BLaER1 treated with 17β-estradiol and CSF1 and Interleukin-3, amounts not matched to agents 10 nM and 100 nM (cell line): ENCODE measurements at regions not wholly inside any gene's neighbourhood (a gene's known extent, or its start where the extent isn't known, plus 50 kb on each side); places are given as distances from the start of the nearest gene placed in this dataset.
A peak's percentile ranks its signal among the peaks of the same experiment; 100 is the strongest.

Experiments
- H3K27ac ChIP-seq, 11 experiments: shearing (Covaris generic); formaldehyde crosslinking; 2 replicates each; pipeline ENCODE4 v1.8.1; 2022
- H3K27me3 ChIP-seq, 11 experiments: shearing (Covaris generic); formaldehyde crosslinking; 2 replicates each; pipeline ENCODE4 v1.8.1; 2022
- H3K36me3 ChIP-seq, 11 experiments: shearing (Covaris generic); formaldehyde crosslinking; 2 replicates each; pipeline ENCODE4 v1.8.1; 2022
- H3K4me1 ChIP-seq, 10 experiments: shearing (Covaris generic); formaldehyde crosslinking; 2 replicates each; pipeline ENCODE4 v1.8.1; 2022
- H3K4me2 ChIP-seq, 11 experiments: shearing (Covaris generic); formaldehyde crosslinking; 2 replicates each; pipeline ENCODE4 v1.8.1; 2022
- H3K4me3 ChIP-seq, 10 experiments: shearing (Covaris generic); formaldehyde crosslinking; 2 replicates each; pipeline ENCODE4 v1.8.1; 2022
- H3K9ac ChIP-seq, 11 experiments: shearing (Covaris generic); formaldehyde crosslinking; 2 replicates each; pipeline ENCODE4 v1.8.1; 2022
- H3K9me3 ChIP-seq, 11 experiments: shearing (Covaris generic); formaldehyde crosslinking; replicated peaks in 1 of 11; 2 replicates each; pipeline ENCODE4 v1.8.1; 2022
- H4K20me1 ChIP-seq, 11 experiments: shearing (Covaris generic); formaldehyde crosslinking; 2 replicates each; pipeline ENCODE4 v1.8.1; 2022
- Cebpa-rat ChIP-seq, 11 experiments: shearing (Covaris generic); IDR thresholded peaks; 2 replicates each; pipeline ENCODE4 v1.8.1; 2022

DNA sequence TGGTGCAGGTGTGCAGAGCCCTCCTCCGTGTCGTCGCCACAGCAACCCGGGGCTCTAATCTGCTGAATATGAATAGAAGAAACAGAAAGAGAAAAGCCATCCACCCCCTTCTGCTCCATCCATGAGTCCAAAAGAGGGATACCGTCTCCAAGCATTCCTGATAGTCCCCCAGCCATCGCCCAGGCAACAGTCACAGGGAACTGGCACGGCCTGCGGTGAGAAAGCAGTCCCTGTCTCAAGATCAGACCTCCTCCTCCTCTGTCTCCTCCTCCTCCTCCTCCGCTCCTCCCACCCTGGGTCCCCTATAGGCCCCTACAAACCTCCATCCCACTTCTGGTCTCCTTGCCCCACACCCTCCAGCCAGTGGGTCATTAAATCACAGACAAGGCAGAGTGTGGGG lies 308.1 kb upstream of the MPDZ start:
- 0 out of 22 replicates have a peak overlapping the region, but pooled peaks of 2 of the 11 experiments have one; percentile 23 to 30 for H3K27ac ChIP-seq
- H3K27me3 ChIP-seq: no peaks in the 10 kb centered on the region
- H4K20me1 ChIP-seq: no peaks in the 10 kb centered on the region
- no peak overlapping the region for H3K9ac ChIP-seq
- H3K4me1 ChIP-seq: peaks cover 0 to 14% (median 5%) of the 10 kb centered on the region in 10 experiments; a peak in 8 of 20 replicates
- H3K4me2 ChIP-seq: peak overlapping the region in 7 of 11 experiments; percentile 4 to 45 (median 36); a peak in 6 of 22 replicates
- TF ChIP-seq Cebpa-rat (IDR thresholded peaks at IDR 0.05): no peak
- H3K36me3 ChIP-seq: no peaks in the 10 kb centered on the region
- no peak overlapping the region for H3K4me3 ChIP-seq
- H3K9me3 ChIP-seq: peaks cover 0 to 15% (median 0%) of the 10 kb centered on the region in 11 experiments; a peak in 3 of 22 replicates

GRCh38 chr9:13586587-13587374 lies 307.3 kb upstream of the MPDZ start:
- Histone ChIP-seq H3K27me3 (no peaks in the 10 kb centered on the region), H3K4me2 (peak overlapping the region in 7 of 11 experiments; percentile 4 to 45 (median 36); a peak in 10 of 22 replicates), H3K4me3 (no peak overlapping the region; a peak in 1 of 20 replicates), H4K20me1 (no peaks in the 10 kb centered on the region), H3K36me3 (no peaks in the 10 kb centered on the region), H3K9ac (no peak overlapping the region), H3K27ac (peak overlapping the region in 2 of 11 experiments; percentile 23 to 30; a peak in 1 of 22 replicates), H3K9me3 (peaks cover 0 to 15% (median 0%) of the 10 kb centered on the region in 11 experiments; a peak in 3 of 22 replicates), H3K4me1 (peaks cover 0 to 14% (median 5%) of the 10 kb centered on the region in 10 experiments; a peak in 8 of 20 replicates)
- TF ChIP-seq Cebpa-rat (IDR thresholded peaks at IDR 0.05): no peak

- H3K36me3 ChIP-seq: no peaks in the 10 kb centered on the region
- no peak overlapping the region for H3K4me3 ChIP-seq
- TF ChIP-seq Cebpa-rat (IDR thresholded peaks at IDR 0.05): no peak
- no peaks in the 10 kb centered on the region for H4K20me1 ChIP-seq
- no peak overlapping the region for H3K9ac ChIP-seq
- H3K27me3 ChIP-seq: no peaks in the 10 kb centered on the region
- no peak overlapping the region for H3K4me2 ChIP-seq
- no peaks in the 10 kb centered on the region for H3K4me1 ChIP-seq
- no peaks in the 10 kb centered on the region for H3K9me3 ChIP-seq
- no peak overlapping the region for H3K27ac ChIP-seq
Observed at GRCh38 chr9:13580760-13581159, 301.3 kb upstream of the MPDZ start.

DNA sequence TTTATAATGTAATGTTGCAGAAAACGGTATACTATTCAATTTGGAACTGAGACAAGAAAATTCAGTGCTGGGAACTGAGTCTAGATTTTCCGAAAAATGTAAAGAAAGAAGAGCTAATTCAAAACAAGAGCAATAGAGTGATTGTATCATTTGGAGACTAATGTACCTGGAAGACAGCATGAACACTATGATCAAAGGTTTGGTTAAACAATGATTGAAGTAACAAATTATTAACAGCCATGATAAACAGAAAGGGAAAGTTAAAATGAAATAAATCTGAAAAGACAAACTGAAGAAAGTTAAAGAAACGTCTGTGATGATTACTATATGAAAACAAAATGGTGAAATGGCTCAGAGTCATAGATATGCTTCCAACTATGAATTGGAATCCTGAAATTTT lies 300.6 kb upstream of the MPDZ start:
- H4K20me1 ChIP-seq: no peaks in the 10 kb centered on the region
- no peaks in the 10 kb centered on the region for H3K27me3 ChIP-seq
- no peak for TF ChIP-seq Cebpa-rat (IDR thresholded peaks at IDR 0.05)
- H3K9me3 ChIP-seq: no peaks in the 10 kb centered on the region
- no peaks in the 10 kb centered on the region for H3K4me1 ChIP-seq
- H3K4me3 ChIP-seq: no peak overlapping the region
- H3K9ac ChIP-seq: no peak overlapping the region
- no peak overlapping the region for H3K27ac ChIP-seq
- H3K4me2 ChIP-seq: no peak overlapping the region
- no peaks in the 10 kb centered on the region for H3K36me3 ChIP-seq

- peaks cover 0 to 4% (median 0%) of the 10 kb centered on the region in 11 experiments; a peak in 4 of 22 replicates for H3K9me3 ChIP-seq
- H3K27me3 ChIP-seq: no peaks in the 10 kb centered on the region
- H3K4me2 ChIP-seq: no peak overlapping the region
- no peak overlapping the region for H3K9ac ChIP-seq
- H4K20me1 ChIP-seq: no peaks in the 10 kb centered on the region
- no peak for TF ChIP-seq Cebpa-rat (IDR thresholded peaks at IDR 0.05)
- peaks cover 0 to under 1% (median 0%) of the 10 kb centered on the region in 10 experiments; a peak in 1 of 20 replicates for H3K4me1 ChIP-seq
- H3K27ac ChIP-seq: no peak overlapping the region
- H3K4me3 ChIP-seq: no peak overlapping the region
- H3K36me3 ChIP-seq: no peaks in the 10 kb centered on the region
Observed at GRCh38 chr9:13576101-13576500, 296.6 kb upstream of the MPDZ start.

GRCh38 chr9:13575558-13575957 lies 296.1 kb upstream of the MPDZ start:
- H4K20me1 ChIP-seq: no peaks in the 10 kb centered on the region
- no peaks in the 10 kb centered on the region for H3K27me3 ChIP-seq
- no peak overlapping the region for H3K4me2 ChIP-seq
- peaks cover 0 to 4% (median 0%) of the 10 kb centered on the region in 11 experiments; a peak in 4 of 22 replicates for H3K9me3 ChIP-seq
- no peak for TF ChIP-seq Cebpa-rat (IDR thresholded peaks at IDR 0.05)
- no peak overlapping the region for H3K4me3 ChIP-seq
- no peak overlapping the region for H3K9ac ChIP-seq
- H3K36me3 ChIP-seq: no peaks in the 10 kb centered on the region
- H3K27ac ChIP-seq: no peak overlapping the region
- H3K4me1 ChIP-seq: peaks cover 0 to 5% (median 0%) of the 10 kb centered on the region in 10 experiments; a peak in 1 of 20 replicates

DNA sequence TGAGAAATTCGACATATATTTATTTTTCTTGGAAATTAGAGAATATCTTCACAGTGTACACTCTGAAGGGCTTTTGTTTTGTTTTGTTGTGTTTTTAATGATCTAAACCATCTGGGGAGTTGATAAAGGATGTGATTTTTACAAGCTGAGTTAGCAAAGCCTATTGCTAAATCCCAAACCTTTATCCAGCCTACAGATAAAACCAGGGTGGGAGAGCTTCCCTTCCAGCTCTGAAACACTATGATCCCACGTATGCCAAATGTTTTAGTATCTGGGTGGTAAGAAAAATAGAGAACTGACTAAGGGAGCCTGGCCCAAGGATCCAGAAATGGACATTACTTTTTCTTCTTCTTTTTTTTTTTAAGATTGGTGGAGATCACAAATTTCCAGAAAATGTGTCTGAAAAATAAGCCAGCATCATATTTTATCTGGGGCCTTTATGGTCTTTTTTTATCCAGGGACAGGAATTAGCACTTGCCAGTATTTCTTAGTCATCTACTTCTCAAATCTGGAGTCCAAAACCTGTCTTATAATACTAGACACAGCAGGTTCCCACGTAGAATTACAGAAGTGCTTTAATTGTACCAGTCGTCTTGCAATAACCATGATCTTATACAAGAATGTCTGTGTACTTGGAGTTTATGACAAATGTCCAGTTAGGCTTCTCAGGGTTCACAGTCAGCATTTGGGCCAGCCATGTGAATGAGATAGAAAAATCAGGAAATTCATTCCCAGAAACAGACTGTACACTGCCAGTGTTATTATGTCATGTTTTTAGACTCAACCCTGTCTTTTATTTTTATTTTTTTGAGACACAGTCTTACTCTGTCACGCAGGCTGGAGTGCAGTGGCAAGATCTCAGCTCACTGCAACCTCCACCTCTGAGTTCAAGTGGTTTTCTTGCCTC lies 290.8 kb upstream of the MPDZ start:
- Histone ChIP-seq H3K27me3 (peaks cover 0 to 7% (median 0%) of the 10 kb centered on the region in 11 experiments; a peak in 8 of 22 replicates), H3K4me2 (0 out of 22 replicates have a peak overlapping the region, but pooled peaks of 1 of the 11 experiments have one; percentile 8), H3K4me3 (no peak overlapping the region), H3K9ac (no peak overlapping the region), H3K27ac (no peak overlapping the region), H3K36me3 (no peaks in the 10 kb centered on the region), H4K20me1 (no peaks in the 10 kb centered on the region), H3K4me1 (peaks cover 0 to 17% (median 6%) of the 10 kb centered on the region in 10 experiments; a peak in 5 of 20 replicates), H3K9me3 (peaks cover 0 to 4% (median 0%) of the 10 kb centered on the region in 11 experiments; a peak in 4 of 22 replicates)
- no peak for TF ChIP-seq Cebpa-rat (IDR thresholded peaks at IDR 0.05)

- Histone ChIP-seq H3K27ac (no peak overlapping the region), H3K36me3 (no peaks in the 10 kb centered on the region), H3K27me3 (peaks cover 0 to 7% (median 0%) of the 10 kb centered on the region in 11 experiments; a peak in 8 of 22 replicates), H3K9ac (no peak overlapping the region), H3K4me3 (no peak overlapping the region), H4K20me1 (no peaks in the 10 kb centered on the region), H3K9me3 (peaks cover 0 to 2% (median 0%) of the 10 kb centered on the region in 11 experiments; a peak in 4 of 22 replicates), H3K4me1 (peaks cover 0 to 17% (median 6%) of the 10 kb centered on the region in 10 experiments; a peak in 5 of 20 replicates), H3K4me2 (peak overlapping the region in 6 of 11 experiments; percentile 42 to 69 (median 54); a peak in 7 of 22 replicates)
- TF ChIP-seq Cebpa-rat (IDR thresholded peaks at IDR 0.05): no peak
Observed at GRCh38 chr9:13569602-13570067, 290.1 kb upstream of the MPDZ start.
